H1 (cell line): ENCODE measurements at regions not wholly inside any gene's neighbourhood (a gene's known extent, or its start where the extent isn't known, plus 50 kb on each side); places are given as distances from the start of the nearest gene placed in this dataset.

Experiments
- CHD7 ChIP-seq: fragments of 300-600 bp; sonication (generic); IDR thresholded peaks from 2 replicates; pipeline ENCODE4 v1.7.1; 2012; ENCODE audit warnings: low read length, moderate library complexity, mild to moderate bottlenecking, inconsistent platforms; ENCODE audit not compliant: insufficient replicate concordance
- NANOG ChIP-seq: IDR thresholded peaks from 2 replicates; pipeline ENCODE4 v1.6.1; 2011; ENCODE audit warnings: low read length, low read depth, mild to moderate bottlenecking, inconsistent platforms; ENCODE audit not compliant: insufficient read depth, poor library complexity, severe bottlenecking
- RXRA ChIP-seq: IDR thresholded peaks from 2 replicates; pipeline ENCODE4 v1.6.1; 2011; ENCODE audit warnings: low read depth, mild to moderate bottlenecking, low read length, moderate library complexity; ENCODE audit not compliant: insufficient read depth
- SP4 ChIP-seq: IDR thresholded peaks from 2 replicates; pipeline ENCODE4 v1.6.1; 2012; ENCODE audit warnings: low read length, inconsistent platforms

DNA sequence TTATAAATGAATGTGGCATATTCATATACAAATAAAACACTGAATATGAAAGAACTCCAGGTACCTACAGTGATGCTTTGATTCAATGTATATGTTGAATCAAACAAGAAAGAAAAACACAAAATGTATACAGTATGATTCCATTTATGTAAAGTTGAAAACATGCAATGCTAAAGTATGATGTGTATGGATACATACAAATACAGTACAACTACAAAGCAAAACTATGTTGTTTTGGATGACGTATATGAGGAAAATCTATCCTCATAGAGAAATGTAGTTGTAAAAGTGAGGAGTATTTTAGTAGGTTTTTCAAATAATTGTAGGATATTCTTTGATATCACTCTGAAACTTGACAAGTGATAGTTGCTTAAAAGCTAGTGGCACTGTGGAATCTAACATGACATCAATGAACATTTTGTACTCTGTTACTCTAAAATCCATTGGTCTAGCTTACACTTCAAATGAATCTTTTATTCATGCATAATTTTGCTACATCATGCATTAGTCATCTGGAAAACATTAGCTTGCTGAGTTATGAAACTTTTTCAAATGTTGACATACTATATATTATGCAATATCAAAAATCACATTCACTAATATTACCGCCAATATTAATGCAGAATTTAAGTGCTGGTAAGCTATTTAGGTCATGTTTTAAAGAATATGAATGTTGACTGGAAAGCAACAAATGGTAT lies 278.1 kb upstream of the CHRNA7 start (continued):
- TF ChIP-seq CHD7 = no peak
- no peak for TF ChIP-seq RXRA
- no peak for TF ChIP-seq NANOG
- no peak for TF ChIP-seq SP4
